GM19023 (cell line): ENCODE measurements at regions not wholly inside any gene's neighbourhood (a gene's known extent, or its start where the extent isn't known, plus 50 kb on each side); places are given as distances from the start of the nearest gene placed in this dataset.
"Not testable (repeated sequence)": the region's sequence is repeated elsewhere in the genome, so short reads cannot be mapped to it uniquely, and the experiment has no call there.

ENCODE experiments used
- ATAC-seq: cut with Tn5 transposase; IDR thresholded peaks from one replicate; pipeline ENCODE4 v1.9.1; 2021; ENCODE audit warnings: mild to moderate bottlenecking, moderate library complexity; ENCODE audit not compliant: unreplicated experiment

- no peak for ATAC-seq
These were observed 468.9 kb downstream of the GRIA2 start for GRCh38 chr4:157689476-157689875.

GRCh38 chr4:157687971-157688370 lies 467.4 kb downstream of the GRIA2 start:
- no peak for ATAC-seq

DNA sequence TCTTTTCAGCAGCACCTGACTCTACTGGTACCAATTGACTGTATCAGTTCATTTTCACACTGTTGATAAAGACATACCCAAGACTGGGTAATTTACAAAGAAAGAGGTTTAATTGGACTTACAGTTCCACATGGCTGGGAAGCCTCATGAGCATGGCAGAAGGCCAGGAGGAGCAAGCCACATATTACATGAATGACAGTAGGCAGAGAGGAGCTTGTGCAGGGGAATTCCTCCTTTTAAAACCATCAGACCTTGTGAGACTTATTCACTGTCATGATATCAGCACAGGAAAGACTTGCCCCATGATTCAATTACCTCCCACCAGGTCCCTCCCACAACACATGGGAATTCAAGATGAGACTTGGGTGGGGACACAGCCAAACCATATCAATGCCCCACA lies 458.8 kb downstream of the GRIA2 start:
- not testable (repeated sequence) for ATAC-seq

- ATAC-seq, result no peak
These were observed 457.9 kb downstream of the GRIA2 start for GRCh38 chr4:157678478-157678877.

GRCh38 chr4:157674699-157675098 lies 454.2 kb downstream of the GRIA2 start:
- ATAC-seq, result no peak

DNA sequence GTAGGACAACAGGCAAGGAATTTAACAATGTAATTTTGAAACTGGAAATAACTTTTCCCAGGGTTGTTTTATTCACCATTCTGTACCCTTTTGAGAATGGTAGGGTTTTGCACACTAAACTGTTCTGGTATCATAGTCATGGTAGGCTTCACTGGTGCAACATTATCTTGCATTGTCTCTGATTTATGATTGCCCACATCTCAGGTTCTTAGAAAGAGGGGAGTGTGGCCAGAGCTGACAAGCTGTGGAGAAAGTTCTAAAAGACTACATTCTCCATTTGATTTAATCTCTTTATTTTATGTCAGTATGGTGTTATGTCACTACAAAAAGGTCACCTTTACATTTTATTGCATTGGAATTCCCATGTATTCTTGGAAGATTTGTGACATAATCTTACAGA lies 447.3 kb downstream of the GRIA2 start:
- no peak for ATAC-seq

- no peak for ATAC-seq
These were observed 444.2 kb downstream of the GRIA2 start for GRCh38 chr4:157664726-157665125.

GRCh38 chr4:157655096-157655809 lies 434.7 kb downstream of the GRIA2 start:
- ATAC-seq, result no peak

DNA sequence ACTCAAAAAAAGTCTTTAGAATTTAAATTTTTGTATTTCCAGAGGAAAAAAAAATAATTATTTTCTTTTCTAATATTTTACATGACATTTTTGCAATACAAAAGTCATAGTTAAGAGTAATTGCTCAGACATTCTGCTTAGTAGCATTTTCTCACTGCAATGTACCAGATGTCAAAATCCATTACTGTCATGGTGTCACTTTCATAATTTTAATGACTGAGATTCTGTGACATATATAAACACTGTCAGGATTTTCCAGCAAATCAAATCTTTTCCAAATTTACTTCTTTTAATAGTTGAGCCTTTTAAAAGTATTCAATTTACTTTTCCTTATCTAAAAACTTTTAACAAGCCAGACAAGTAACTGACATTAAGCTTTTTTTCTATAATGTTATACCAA lies 422.7 kb downstream of the GRIA2 start:
- no peak for ATAC-seq

DNA sequence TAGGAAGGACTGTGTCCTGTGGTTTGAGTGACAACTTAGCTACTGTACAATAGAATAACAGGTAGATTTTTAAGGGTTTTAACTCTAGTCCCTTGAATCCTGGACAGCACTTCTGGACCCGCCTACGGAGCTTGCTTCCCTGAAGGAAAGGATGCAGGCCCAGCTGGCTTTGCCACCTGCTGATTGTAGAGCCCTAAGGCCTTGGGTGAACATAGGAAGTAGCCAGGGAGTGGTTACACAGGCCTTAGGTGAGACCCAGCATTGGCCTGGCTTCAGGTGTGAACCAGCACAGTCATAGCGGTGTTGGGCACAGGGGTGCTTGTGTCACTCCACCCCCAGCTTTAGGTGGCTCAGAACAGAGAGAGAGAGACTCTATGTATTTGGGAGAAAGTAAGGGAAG lies 413.5 kb downstream of the GRIA2 start:
- ATAC-seq, result no peak

GRCh38 chr4:157616741-157617472 lies 396.4 kb downstream of the GRIA2 start:
- ATAC-seq, result no peak

DNA sequence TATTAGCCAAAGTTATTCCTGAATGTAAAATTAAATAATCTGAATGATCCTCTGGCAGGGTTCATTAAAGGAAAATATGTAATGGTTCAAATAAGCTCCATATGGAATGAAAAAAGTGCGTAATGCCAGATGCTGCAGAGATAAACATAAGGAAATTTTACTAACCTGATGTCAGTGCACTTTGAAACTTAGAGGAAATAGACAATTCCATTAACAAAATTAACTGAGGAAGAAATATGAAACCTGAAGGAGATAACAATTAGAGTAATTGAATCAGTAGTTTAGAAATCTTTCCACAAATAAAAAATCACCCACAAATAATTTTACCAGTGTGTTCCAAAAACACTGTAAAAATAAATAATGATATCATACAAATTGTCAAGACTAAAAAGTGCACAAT lies 387.5 kb downstream of the GRIA2 start:
- ATAC-seq, result no peak

- no peak for ATAC-seq
These were observed 380.1 kb downstream of the GRIA2 start for GRCh38 chr4:157600583-157600982.

DNA sequence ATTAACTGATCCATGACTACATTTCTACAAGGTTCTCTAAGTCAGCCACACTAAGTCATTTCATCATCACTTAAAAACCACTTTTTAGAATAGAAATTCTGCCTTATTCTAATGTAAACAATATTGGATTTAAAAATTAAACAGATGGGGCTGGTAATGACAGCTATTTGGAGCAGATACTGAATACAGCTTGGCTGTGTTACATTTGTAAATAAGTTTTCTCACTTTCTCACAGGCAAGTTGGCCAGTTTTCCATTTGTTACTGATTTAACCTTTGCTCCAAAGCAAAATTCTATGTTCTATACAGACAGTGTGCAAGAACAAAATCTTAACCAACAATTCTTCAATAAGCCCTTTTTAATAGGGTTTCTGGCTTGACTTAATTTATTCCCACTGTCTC lies 370.7 kb downstream of the GRIA2 start:
- no peak for ATAC-seq

GRCh38 chr4:157590679-157591078 lies 370.2 kb downstream of the GRIA2 start:
- no peak for ATAC-seq

DNA sequence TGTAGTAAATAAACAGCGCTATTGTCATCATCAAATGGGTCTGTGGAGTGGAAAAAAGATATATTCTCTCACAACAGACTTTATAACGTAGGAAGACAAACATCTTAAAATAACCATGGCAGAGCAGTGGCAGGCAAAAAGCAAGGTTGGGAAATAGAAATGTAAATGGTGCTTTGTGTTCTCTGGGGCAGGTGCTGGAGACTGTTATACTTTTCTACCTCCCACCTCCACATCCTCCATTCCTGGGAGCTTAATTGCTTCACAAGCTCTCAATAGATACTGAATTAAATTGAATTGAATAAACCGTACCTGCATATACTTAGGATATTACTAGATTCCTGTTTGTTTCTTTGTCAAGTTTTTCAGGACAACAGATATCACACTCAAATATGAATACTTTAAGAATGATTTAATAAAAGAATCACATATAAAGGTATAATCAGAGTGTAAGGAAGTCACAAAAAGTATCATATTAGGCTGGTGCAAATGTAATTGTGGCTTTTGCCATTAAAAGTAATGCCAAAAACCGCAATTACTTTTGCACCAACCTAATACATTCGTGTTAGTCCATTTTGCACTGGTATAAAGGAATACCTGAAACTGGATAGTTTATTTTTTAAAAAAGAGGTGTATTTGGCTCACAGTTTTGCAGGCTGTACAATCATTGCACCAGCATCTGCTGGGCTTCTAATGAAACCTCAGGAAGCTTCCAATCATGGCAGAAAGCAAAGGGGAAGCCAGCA lies 367.3 kb downstream of the GRIA2 start:
- no peak for ATAC-seq

GRCh38 chr4:157582141-157582540 lies 361.6 kb downstream of the GRIA2 start:
- ATAC-seq, result no peak

- no peak for ATAC-seq
These were observed 356.2 kb downstream of the GRIA2 start for GRCh38 chr4:157576671-157577217.

GRCh38 chr4:157575339-157575738 lies 354.8 kb downstream of the GRIA2 start:
- ATAC-seq, result no peak

- no peak for ATAC-seq
These were observed 354.1 kb downstream of the GRIA2 start for GRCh38 chr4:157574606-157575005.

DNA sequence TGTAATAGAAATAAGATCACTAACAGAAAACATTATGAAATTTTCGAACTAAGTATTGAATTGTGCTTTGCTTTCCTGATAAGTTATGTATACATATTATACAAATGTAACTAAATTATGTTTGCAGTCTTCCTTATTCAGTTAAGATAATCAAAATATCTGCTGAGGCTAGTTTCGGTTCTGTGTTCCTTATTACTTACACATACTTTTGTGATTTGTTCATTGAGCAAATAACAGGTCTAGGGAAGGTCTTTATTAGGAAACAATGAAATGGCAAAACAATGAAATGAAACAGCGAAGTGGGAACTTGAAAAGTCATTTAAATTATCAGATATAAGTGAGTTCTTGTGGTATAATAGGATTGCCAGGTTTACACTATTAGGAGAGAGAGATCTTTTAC lies 352.4 kb downstream of the GRIA2 start:
- no peak for ATAC-seq

- no peak for ATAC-seq
These were observed 351.8 kb downstream of the GRIA2 start for GRCh38 chr4:157572284-157572683.
